Nephron progenitor cell (in vitro differentiated cells): ENCODE measurements at regions not wholly inside any gene's neighbourhood (a gene's known extent, or its start where the extent isn't known, plus 50 kb on each side); places are given as distances from the start of the nearest gene placed in this dataset.

Source experiments
- DNase-seq: peaks from one replicate; pipeline ENCODE4 v3.0.0; 2021
- H3K27ac Mint-ChIP-seq: 2 replicates; pipeline ENCODE4 v1.8.0; 2021; ENCODE audit warnings: mild to moderate bottlenecking, moderate library complexity, mixed read lengths
- H3K27me3 Mint-ChIP-seq: 2 replicates; pipeline ENCODE4 v1.8.0; 2021; ENCODE audit warnings: mild to moderate bottlenecking, low read depth, mixed read lengths; ENCODE audit not compliant: poor library complexity
- H3K36me3 Mint-ChIP-seq: 2 replicates; pipeline ENCODE4 v1.8.0; 2021; ENCODE audit warnings: low read depth, mixed read lengths
- H3K4me1 Mint-ChIP-seq: 2 replicates; pipeline ENCODE4 v1.8.0; 2021; ENCODE audit warnings: mixed read lengths
- H3K4me3 Mint-ChIP-seq: 2 replicates; pipeline ENCODE4 v1.8.0; 2021; ENCODE audit warnings: mild to moderate bottlenecking, moderate library complexity, mixed read lengths
- H3K9me3 Mint-ChIP-seq: 2 replicates; pipeline ENCODE4 v1.8.0; 2021; ENCODE audit warnings: mild to moderate bottlenecking, moderate library complexity, mixed read lengths
- CTCF ChIP-seq: fragments of 200-600 bp; sonication (generic); IDR thresholded peaks from 2 replicates; pipeline ENCODE4 v1.5.0; 2021; ENCODE audit warnings: antibody characterized with exemption

GRCh38 chr2:223474893-223475292 lies 127.3 kb downstream of the SCG2 start:
- TF ChIP-seq CTCF: no peak
- Mint-ChIP-seq H3K4me3 (no peak overlapping the region), H3K4me1 (peaks cover 6% of the 10 kb centered on the region), H3K27ac (no peak overlapping the region), H3K27me3 (peaks cover 4% of the 10 kb centered on the region), H3K9me3 (no peaks in the 10 kb centered on the region), H3K36me3 (no peaks in the 10 kb centered on the region)
- no peak for DNase-seq

GRCh38 chr2:223475901-223476300 lies 126.3 kb downstream of the SCG2 start:
- H3K9me3 Mint-ChIP-seq: no peaks in the 10 kb centered on the region
- no peak overlapping the region for H3K27ac Mint-ChIP-seq
- no peak for DNase-seq
- peaks cover 4% of the 10 kb centered on the region for H3K27me3 Mint-ChIP-seq
- no peaks in the 10 kb centered on the region for H3K36me3 Mint-ChIP-seq
- H3K4me1 Mint-ChIP-seq: peaks cover 6% of the 10 kb centered on the region
- no peak for TF ChIP-seq CTCF
- H3K4me3 Mint-ChIP-seq: no peak overlapping the region

GRCh38 chr2:223477318-223477717 lies 124.8 kb downstream of the SCG2 start:
- no peaks in the 10 kb centered on the region for H3K9me3 Mint-ChIP-seq
- no peak overlapping the region for H3K27ac Mint-ChIP-seq
- H3K27me3 Mint-ChIP-seq: peaks cover 4% of the 10 kb centered on the region
- no peak overlapping the region for H3K4me3 Mint-ChIP-seq
- H3K36me3 Mint-ChIP-seq: no peaks in the 10 kb centered on the region
- H3K4me1 Mint-ChIP-seq: peaks cover 6% of the 10 kb centered on the region
- peak; percentile 9 for DNase-seq
- TF ChIP-seq CTCF: no peak

- no peak for DNase-seq
- no peaks in the 10 kb centered on the region for H3K36me3 Mint-ChIP-seq
- H3K9me3 Mint-ChIP-seq: no peaks in the 10 kb centered on the region
- no peak overlapping the region for H3K27ac Mint-ChIP-seq
- H3K27me3 Mint-ChIP-seq: no peaks in the 10 kb centered on the region
- peaks cover 6% of the 10 kb centered on the region for H3K4me1 Mint-ChIP-seq
- no peak for TF ChIP-seq CTCF
- H3K4me3 Mint-ChIP-seq: no peak overlapping the region
Observed at GRCh38 chr2:223481486-223481885, 120.7 kb downstream of the SCG2 start.

GRCh38 chr2:223486751-223487150 lies 115.4 kb downstream of the SCG2 start:
- no peak for DNase-seq
- H3K27me3 Mint-ChIP-seq: no peaks in the 10 kb centered on the region
- peaks cover 9% of the 10 kb centered on the region for H3K9me3 Mint-ChIP-seq
- H3K4me3 Mint-ChIP-seq: no peak overlapping the region
- H3K27ac Mint-ChIP-seq: no peak overlapping the region
- TF ChIP-seq CTCF: no peak
- H3K36me3 Mint-ChIP-seq: no peaks in the 10 kb centered on the region
- no peaks in the 10 kb centered on the region for H3K4me1 Mint-ChIP-seq

GRCh38 chr2:223487214-223487846 lies 114.8 kb downstream of the SCG2 start:
- H3K4me1 Mint-ChIP-seq: no peaks in the 10 kb centered on the region
- no peaks in the 10 kb centered on the region for H3K36me3 Mint-ChIP-seq
- no peak overlapping the region for H3K27ac Mint-ChIP-seq
- H3K4me3 Mint-ChIP-seq: no peak overlapping the region
- TF ChIP-seq CTCF: no peak
- no peaks in the 10 kb centered on the region for H3K27me3 Mint-ChIP-seq
- no peak for DNase-seq
- H3K9me3 Mint-ChIP-seq: peaks cover 13% of the 10 kb centered on the region
